Astrocyte (in vitro differentiated cells and primary cell): ENCODE measurements at regions not wholly inside any gene's neighbourhood (a gene's known extent, or its start where the extent isn't known, plus 50 kb on each side); places are given as distances from the start of the nearest gene placed in this dataset.

Source experiments
- CTCF ChIP-seq: IDR thresholded peaks from 2 replicates; pipeline ENCODE4 v1.5.1; 2011; ENCODE audit warnings: low read depth, mild to moderate bottlenecking, inconsistent platforms, low read length, moderate library complexity; ENCODE audit not compliant: insufficient read depth
- EZH2 ChIP-seq: IDR thresholded peaks from 2 replicates; pipeline ENCODE4 v1.6.1; 2012; ENCODE audit warnings: mild to moderate bottlenecking, low read length, inconsistent platforms; ENCODE audit not compliant: insufficient read depth

- TF ChIP-seq CTCF (no peak), EZH2 (no peak)
These were observed 109.8 kb upstream of the GULP1 start for GRCh38 chr2:188181884-188182283.
